Activated CD4-positive, alpha-beta T cell treated with anti-CD3 and anti-CD28 coated beads, Interleukin-2, amount 50 U/mL, for 48 hours (primary cell): ENCODE measurements at regions not wholly inside any gene's neighbourhood (a gene's known extent, or its start where the extent isn't known, plus 50 kb on each side); places are given as distances from the start of the nearest gene placed in this dataset.
"Not testable (repeated sequence)": the region's sequence is repeated elsewhere in the genome, so short reads cannot be mapped to it uniquely, and the experiment has no call there.

Source experiments
- DNase-seq, 2 experiments: peaks; one replicate each; pipeline ENCODE4 v3.0.0-alpha.2; 2020

DNA sequence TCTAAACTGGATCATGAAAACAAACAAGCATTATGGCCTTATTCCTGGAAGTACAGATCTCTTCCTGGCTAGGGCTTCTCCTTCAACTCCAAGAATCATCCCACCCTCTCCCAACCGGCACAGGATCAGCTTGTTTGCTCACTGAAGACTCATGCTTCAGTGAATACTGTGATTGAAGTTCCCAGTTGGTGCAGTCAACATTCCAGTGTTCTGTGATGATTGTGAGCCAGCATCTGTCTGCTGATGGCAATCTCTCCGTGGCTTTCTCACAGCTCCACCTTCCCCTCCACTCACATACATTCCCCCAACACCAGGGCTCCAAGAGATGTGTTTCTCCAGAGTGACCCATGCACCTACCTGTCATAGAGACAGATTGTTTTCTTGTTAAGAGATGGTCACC lies 421.3 kb upstream of the BTBD3 start:
- DNase-seq, result no peak

DNA sequence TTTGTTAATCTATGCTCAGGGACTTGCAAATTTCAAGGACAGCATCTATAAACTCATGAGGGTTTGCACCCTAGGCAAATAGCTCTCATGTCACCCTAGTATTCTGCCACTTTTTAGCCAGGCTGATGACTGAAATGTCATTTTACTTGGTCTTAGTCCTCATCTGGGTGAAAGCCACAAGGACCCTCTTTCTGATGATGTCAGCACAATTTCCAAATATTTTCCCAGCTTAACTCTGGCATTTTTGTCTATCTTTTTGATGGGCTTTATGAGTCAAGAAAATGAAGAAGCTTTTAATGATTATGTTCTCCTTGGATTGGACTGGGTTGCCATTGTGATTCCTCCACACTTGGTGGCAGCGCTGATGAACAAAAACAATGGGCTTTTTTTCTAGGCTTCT lies 420.1 kb upstream of the BTBD3 start:
- DNase-seq, result no peak

DNA sequence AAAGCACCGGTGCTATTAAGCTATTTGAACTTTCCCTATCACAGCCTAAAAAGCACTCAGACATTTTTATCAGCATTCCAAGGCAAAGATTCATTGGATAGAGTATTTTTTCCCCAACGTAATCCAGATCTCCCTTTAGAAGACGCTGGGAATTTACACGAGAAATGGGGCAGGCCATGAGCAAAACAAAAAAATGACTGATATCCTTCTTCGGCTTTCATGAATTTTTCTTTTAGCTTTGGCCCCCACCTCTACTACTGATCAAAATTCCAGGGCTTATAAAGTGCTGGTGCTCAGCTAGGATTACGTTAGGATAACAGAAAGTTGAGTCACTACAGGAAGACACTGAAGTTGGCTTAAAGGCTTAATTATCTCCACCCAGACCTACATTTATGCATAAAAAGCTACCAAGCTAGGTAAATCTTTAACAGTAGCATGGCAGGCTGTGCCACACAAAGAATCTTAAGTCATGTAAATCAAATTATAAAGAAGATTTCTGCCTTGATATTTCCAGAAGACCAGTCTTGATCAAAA lies 418.5 kb upstream of the BTBD3 start:
- DNase-seq, result no peak

DNA sequence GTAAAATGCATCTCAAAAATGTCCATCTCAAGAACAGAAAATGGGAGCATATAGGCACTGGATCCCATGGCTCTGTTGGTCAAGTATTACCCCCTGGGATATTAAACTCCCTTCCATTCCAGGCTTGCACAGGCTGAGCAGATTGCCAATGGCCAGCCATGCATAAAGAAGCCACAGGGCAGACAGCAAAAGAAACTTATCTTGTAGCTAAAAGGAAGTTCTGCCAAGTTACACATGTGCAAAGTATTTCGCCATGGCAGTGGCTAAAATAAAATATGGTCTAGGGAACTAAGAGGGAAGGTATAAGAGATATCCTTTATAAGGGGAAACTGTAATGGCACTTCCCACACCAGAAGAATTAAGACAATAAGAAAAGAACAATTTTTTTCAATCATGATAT lies 415.6 kb upstream of the BTBD3 start:
- DNase-seq, result no peak

DNA sequence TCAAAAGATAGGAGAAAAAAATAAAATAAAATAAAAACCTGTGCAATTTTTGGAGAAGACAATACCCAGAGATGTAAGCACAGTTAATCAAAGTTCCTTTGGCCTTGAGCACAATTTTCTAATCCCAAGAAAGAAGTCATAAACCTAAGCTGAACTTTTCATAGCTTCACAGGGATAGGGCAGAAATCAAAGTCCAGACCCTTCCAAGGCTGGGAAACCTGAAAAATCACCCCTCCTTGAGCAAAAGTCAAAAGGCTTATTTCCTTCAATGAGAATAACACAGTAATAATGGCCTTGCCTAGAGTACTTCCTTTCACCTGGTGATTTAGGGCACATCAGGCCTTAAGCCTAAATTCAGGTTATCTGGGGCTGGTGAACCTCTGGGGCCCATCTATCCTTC lies 415.0 kb upstream of the BTBD3 start:
- no peak for DNase-seq

DNA sequence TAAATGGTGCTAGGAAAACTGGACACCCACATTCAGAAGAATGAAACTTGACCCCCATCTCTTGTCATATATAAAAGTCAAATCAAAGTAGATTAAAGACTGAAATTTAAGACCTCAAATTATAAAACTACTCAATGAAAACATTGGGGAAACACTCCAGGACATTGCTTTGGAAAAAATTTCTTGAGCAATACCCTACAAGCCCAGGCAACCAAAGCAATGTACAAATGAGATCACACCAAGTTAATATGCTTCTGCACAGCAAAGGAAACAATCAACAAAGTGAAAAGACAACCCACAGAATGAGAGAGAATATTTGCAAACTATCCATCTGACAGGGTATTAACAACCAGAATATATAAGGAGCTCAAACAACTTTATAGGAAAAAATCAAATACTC lies 407.9 kb upstream of the BTBD3 start:
- no peak for DNase-seq

DNA sequence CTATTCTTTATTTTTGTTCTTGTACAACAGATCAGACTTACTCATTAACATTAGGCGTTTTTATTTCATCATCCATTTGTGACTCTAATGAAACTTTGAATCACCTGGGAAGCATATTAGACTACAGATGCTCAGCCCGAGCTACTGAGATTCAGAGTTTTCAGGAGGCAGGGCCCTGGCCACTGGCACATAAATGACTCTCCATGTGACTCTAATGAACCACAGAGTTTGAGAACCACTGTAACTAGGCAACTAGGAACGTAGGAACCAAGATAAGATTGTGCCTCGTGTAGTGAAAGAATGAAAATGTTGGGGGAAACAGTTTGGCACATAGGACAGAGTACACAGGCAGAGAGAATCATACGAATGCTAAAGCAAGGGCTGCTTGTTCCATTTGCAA lies 405.9 kb upstream of the BTBD3 start:
- no peak for DNase-seq

DNA sequence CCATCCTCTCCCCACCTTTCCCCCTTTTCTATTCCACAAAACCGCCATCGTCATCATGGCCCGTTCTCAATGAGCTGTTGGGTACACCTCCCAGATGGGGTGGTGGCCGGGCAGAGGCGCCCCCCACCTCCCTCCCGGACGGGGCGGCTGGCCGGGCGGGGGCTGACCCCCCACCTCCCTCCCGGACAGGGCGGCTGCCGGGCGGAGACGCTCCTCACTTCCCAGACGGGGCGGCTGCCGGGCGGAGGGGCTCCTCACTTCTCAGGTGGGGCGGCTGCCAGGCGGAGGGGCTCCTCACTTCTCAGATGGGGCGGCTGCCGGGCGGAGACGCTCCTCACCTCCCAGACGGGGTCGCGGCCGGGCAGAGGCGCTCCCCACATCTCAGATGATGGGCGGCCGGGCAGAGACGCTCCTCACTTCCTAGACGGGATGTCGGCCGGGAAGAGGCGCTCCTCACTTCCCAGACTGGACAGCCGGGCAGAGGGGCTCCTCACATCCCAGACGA lies 404.4 kb upstream of the BTBD3 start:
- not testable (repeated sequence) for DNase-seq

DNA sequence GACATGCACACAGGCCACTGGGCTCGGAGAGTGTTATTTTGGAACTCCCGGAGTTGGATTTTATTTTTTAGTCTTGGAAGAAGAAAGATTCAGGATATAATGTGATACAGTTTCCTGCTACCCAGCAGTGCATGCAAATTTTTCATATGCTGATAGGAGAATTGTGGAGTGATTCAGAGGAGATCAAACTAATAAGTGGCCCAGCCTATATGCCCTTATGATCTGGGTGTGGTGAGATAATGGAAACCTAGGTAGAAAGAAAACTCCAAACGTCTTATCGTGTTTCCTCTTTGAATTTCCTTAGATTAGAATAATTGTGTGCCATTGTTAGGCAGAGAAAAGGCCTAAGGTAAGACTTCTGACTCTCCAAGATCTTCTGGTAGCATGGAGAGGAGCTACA lies 401.2 kb upstream of the BTBD3 start:
- no peak for DNase-seq

DNA sequence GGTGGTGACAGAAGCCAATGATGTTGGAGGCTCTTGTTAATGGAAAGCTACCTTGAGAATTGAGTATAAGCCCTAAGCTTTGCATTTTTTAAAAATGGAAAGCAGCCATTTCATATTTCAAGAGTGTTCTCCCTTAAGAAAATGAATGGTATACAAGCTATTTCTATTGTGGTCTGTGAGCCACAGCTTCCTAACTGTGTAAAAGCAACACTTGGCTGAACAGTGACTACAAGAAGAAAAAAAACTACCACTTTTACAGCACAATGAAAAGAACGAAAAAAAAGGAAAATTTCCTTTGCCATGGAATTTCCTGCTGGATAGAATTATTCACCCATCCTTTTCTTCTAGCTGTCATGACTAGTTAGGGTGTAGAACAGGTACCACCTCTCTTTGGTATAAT lies 397.1 kb upstream of the BTBD3 start:
- DNase-seq, result no peak

DNA sequence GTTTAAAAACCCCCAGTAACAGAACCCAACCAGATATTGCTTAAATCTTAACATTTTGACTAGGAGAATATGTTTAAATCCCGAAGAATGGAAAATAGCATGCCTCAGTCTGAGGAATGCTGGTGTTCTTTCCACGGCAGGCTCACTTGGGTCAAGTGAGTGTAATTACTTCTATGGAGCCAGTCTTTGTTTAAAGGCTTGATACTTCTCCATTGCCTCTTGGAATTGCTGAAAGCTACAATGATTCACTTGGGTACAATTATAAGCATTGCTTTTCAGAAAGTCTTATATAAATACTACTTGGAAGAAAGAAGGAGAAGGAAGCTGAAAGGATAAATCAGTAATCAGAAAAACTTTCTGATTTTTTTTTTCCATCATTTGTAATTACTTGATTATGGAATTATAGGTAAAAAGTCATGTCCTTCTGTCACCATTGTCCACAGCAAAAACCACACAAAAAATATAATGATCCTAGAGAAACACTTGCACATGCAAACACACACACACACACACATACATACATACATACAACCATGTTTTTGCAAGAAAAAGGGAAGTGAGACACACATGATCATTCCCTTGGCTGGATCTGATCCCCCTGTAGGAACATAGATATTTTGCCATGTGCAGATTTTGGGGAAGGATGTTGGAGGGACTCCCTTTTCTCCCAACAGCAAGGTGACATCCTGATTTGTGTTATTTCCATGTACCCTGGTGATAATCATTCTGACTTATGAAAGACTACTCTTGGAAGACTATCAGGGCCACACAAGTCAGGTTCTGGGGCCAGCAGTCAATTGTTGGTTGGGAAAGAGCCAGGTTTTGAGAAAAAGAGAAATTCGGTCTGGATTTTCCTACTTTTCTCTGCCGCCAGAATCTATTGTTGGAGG lies 396.0 kb upstream of the BTBD3 start:
- DNase-seq, result no peak

DNA sequence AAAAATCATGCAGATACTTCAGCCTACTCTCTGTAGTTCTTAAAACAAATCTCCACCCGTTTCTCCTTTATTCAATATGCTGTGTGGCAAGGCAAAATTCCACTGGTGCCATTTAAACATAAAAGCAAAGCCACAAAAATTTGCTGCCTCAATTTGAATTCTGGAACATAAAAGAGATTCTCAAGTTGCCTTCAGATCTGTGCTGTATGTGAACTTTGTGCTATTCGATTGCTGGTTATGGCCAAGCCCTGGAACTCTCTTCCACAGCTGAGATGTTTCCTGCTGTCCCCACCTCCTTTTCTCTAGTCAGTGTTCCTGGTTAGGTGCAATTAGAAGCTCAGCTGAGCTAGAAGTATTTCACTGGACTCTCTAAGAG lies 395.3 kb upstream of the BTBD3 start:
- DNase-seq, result no peak

DNA sequence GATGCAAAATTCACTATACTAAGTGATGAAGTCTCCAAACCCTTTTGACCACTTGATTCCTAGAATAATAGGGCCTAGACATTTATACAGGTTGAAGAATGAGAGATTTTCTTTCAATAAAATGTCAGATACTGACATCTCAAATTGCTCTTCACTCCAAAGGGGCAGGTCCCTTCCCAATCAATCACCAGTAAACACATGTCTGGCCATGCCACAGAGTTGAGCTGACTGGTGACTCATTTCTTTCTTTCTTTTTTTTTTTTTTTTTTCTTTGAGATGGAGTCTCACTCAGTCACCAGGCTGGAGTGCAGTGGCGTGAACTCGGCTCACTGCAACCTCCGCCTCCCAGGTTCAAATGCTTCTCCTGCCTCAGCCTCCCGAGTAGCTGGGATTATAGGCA lies 388.6 kb upstream of the BTBD3 start:
- DNase-seq, result no peak

DNA sequence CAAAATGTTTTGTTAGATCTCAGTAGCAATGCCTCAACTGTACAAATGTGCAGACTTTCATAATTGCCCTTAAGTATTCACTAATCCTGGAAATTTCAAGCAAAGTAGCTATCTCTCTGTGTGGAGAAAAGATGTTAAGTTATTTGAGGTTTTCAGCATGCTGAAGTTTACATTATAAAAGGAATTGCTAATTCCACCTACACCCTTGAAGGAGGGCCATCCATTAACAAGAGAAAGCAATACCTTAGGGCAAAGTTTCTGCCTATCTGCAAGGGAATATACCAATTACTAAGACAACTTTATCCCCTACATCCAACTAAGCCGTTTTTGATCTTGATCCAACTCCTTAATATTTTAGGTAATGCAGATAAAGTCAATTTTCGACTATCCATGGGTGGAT lies 380.7 kb upstream of the BTBD3 start:
- no peak for DNase-seq

DNA sequence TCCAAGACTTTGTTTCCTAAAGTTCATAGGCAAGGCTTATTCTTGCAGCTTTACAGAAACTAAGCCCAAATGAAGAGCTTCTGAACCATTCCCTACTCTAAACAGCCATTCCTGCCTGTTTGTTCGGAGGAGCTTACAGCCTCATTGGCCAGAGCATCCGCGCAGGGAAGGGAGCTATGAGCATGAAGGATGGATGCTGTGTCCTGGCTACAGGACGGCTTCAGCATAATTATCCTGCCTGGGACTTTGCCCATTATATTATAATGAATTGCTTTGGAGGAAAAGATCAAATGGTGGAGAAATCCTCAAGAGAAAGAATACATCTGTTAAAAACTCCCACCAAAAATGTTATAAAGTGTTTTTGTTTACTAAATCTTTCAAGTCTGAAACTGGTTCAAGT lies 378.2 kb upstream of the BTBD3 start:
- no peak for DNase-seq

DNA sequence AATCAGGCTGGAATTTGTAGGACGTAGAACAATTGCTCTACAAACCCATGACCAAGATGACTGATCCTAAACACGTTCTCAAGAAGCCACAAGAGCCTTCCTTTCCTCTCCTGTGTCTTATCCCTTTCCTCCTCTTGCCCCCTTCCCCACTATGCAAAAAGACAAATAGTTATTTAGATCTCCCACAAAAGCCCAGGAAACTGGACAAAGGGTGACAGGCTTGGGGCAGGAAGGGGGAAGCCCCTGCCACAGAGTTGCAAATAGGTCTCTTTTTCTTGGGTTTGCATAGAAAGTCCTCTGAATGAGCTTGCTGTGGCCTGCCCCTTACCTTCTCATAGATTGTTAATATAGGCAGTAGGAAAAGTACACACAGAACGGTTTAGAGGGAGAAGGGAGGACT lies 377.1 kb upstream of the BTBD3 start:
- no peak for DNase-seq

DNA sequence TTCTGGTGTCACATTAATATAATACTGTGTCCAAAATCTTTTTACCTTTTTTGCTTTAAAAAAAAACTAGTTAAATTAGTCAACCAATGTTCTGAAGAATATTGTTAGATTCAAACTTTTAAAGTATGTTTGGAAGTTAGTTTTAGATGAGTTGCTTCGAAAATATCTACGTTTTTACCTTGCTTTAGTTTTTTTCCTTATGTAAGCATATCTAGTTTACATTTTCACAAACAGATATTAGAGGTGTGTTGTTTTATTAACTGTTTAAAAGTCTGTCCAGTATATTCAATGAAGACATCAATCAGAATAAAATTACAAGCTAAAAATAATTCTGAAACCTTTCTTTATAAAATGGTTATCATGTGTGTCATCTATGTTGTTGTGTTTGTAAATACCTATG lies 375.0 kb upstream of the BTBD3 start:
- no peak for DNase-seq

DNA sequence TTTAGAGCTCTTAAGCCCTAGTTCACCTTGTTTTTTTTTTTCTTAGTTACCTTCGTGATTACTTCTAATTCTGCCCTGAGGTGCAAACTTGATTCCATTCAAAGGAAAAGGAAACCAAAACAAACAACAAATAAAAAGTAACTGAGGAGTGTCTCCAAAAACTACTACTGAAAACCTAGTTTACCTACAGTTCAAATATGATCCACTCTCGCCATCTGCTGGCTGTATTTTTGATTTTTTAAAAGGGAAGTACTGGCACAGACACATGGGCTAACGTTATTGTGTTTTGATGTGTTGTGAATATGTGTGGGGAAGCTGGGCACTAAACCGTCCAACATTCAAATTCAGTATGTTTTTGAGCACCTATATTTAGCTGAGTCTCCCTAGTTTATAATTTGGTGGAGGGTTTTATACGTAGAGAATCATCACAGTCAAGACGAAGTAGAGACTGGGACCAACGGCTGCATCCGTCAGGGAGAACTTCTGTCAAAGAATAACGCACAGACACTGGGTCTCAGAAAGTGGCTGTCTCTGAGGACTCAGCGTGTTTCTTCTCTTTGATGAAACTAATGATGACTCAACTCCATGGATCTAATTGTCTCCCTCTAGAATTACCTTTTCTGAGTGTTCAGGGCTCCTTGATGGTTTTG lies 373.5 kb upstream of the BTBD3 start:
- DNase-seq, result no peak

DNA sequence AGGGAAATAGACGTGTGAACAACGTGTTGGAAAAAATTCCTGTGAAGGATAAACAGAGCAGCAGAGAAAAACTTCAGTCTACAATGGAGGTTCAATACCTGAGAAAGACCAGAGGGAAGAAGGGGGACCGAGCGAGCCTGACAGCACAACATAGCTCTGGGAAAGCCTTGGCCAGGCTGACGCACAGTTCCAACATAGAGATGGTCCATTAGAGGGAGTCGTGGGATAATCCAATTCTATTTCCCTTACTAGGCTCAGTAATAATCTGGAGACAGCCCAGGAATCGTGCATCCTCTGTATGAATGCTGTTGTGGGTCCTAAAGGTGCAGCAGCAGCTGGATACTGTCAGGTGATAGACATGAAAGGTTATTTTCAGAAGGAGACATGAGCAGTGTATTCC lies 370.8 kb upstream of the BTBD3 start:
- no peak for DNase-seq

DNA sequence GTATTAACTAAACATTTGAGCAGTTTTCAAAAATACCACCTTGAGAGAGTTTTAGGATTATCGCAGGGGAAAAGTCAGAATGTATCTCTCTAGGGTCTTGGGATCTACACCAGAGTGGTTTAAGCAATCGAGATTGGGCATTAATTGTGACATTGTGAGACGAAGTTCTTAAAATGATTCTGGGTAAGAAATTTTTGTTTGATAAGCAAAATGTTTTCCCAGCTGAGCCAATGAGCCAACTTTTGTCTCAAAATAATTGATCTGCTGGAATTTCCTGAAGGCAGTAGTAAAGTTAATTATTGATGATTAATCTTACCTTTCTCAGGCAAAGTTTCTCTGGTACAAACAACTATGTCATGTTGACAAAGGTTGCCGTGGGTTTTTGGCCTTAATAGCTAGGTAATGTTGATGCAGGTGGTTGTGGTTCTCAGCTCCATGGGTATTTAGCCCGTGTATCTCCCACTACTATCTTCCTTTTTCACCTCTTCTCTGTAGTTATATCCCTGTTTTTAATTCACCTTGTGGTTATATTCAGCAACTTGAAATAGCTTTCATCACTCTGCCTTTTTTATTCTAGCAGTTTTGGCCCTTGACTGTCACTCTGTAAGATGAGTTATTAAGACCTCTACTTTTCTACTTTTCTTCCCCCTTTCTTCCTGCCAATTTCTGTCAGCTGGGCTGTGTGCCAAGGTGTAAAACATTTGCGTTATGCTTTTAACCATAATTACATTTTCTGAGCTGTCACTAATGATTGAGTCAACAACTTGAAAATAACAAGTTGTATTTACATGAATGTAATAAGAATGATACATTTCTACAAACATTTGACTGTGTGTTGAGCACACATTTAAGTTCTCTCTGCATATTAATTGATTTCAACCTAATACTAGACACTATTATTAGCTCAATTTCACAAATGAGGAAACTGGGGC lies 368.3 kb upstream of the BTBD3 start:
- no peak for DNase-seq

DNA sequence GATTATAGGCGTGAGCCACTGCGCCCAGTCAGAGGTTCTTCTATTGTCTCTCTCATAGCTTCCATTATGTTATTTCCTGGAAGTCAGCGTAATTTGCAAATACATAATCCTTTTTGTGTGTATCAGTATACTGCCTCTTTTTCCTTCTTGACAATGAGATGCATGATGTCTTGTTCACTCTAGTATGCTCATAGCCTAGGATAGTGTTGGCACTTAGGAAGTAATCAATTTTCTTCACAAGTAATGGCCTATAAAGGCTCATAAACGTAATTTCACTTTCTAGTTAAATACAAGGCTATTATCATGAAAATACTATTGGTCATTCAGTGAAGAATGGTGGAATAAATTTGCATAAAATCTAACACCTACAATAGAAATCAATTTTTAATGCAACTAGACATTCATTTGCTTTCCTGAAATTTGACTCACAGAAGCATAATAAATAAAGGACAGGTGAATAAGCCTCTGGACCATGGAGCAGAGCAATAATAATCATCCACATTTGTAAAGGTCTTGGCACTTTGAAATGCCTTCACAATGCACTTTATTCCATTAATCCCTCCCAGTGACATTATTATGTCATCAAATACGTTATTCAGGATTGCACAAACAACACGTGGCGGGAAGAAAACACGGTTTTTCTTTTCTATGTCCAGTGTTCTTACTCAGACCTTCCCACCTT lies 366.9 kb upstream of the BTBD3 start:
- DNase-seq, result no peak

DNA sequence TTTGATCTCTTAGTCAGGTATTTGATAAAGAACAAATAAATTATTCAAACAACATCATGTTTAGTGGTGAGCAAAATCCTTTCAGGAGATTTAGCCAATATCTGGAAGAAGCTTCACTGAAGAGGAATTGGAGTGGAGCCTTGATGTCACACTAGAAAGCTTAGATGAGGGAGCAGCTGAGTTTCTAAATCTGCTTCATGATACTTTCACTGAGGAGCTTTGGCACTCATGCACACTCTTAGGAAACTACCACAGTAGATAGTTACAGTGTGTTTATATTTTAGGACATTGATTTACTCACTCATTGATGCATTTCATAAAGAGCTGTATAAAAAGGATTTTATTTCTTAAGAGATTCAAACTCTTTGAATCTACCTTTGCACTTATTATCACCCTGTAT lies 366.2 kb upstream of the BTBD3 start:
- no peak for DNase-seq

DNA sequence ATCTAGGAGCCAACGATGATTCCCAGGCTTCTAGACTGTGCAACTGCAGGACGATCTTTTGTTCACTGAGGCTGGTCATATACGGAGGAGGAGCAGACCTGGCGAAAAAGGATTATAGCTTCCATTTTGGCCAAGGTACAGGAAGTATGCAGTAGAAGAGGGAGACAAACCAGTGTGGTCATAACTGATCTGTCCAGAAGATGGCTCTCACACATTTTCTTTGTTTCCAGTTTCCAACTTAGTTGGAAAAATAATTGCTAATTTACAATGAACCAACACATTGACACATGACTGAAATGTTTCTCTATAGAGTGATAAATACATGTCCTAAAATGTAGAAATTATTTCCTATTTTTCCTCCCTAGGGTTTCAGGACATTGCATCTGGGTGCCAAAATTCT lies 364.1 kb upstream of the BTBD3 start:
- DNase-seq, result no peak
